Activated T-cell treated with anti-CD3 and anti-CD28 coated beads, Interleukin-2, amount 50 U/mL, for 1 hour (primary cell): ENCODE measurements at regions not wholly inside any gene's neighbourhood (a gene's known extent, or its start where the extent isn't known, plus 50 kb on each side); places are given as distances from the start of the nearest gene placed in this dataset.
"Not testable (repeated sequence)": the region's sequence is repeated elsewhere in the genome, so short reads cannot be mapped to it uniquely, and the experiment has no call there.

ENCODE experiments used
- DNase-seq: peaks from one replicate; pipeline ENCODE4 v3.0.0-alpha.2; 2020

DNA sequence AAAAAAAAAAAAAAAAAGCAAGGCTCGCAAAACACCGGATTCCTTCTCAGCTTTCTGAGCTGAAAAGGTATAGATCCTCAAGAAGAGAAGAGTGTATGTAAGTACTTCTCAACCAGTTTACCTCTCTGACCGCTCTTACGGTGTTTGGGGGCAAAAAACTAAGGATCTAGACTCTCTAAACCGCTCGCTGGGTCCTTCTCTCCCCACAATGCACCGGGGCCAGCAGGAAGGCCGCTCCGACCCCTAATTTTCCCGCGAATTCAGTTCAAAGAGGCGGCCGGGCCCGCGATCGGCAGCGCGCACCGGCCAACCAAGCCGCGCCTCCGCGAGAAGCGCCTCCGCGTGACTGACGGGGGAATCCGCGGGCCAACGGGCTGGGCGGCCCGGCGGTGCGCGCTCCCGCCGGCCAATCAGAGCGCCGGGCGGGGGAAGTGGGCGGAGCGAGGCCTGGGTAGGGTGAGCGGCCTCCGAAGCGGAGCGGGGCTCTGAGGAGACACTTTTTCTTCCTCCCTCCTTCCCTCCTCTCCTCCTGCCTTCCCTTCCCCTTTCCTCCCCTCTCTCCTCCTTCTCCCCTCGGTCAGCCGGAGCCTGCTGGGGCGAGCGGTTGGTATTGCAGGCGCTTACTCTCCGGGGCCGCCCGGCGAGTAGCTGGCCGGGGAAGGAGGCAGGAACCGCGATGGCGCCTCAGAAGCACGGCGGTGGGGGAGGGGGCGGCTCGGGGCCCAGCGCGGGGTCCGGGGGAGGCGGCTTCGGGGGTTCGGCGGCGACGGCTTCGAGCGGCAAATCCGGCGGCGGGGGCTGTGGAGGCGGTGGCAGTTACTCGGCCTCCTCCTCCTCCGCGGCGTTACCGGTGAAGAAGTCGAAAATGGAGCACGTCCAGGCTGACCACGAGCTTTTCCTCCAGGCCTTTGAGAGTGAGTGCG is 93.0 kb downstream of the CRLF3 start:
- DNase-seq, result peak; percentile 89

DNA sequence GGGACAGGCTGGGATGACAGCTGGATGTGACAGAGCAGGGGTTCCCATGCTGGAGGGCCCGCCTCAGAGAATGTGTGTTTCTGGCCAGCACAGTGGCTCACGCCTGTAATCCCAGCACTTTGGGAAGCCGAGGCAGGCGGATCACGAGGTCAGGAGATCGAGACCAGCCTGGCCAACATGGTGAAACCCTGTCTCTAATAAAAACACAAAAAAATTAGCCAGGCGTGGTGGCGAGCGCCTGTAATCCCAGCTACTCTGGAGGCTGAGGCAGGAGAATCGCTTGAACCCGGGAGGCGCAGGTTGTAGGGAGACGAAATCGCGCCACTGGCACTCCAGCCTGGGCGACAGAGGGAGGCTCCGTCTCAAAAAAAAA is 93.7 kb downstream of the CRLF3 start:
- DNase-seq, result not testable (repeated sequence)

- DNase-seq, result peak; percentile 17
Observed at GRCh38 chr17:30730171-30730836, 94.2 kb downstream of the CRLF3 start.

DNA sequence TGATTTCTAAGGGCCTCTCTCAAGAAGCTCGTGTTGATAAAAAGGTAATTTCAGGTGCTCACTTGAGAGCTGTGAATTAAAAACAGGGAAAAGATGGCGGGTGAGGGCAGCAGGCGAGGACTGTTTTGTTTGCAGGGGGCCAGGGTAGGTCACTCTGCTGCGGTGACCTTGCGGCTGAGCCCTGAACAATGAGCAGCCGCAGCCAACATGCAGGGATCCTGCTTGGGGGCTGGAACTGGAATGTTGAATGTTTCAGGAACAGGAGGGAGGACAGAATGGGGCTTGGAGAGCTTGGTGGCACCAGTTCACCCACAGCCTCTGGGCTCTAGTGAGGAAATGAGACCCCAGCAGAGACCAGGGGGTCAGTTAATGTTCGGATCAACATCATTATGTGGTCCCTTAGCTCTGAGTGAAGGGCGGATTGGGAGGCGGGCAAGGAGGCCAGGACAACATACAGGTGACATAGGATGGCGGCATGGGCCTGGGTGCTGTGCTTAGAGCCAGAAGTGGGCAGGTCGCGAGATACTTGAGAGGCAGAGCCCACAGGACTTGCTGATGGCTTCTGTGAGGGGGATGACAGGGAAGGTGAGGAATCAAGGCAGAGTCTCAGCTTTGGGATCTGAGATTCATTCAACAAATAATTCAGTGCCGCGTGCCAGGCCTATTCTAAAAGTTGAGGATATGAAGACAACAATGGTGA is 94.9 kb downstream of the CRLF3 start:
- peak; percentile 11 for DNase-seq

GRCh38 chr17:30727517-30727916 is 97.0 kb downstream of the CRLF3 start:
- peak; percentile 7 for DNase-seq

DNA sequence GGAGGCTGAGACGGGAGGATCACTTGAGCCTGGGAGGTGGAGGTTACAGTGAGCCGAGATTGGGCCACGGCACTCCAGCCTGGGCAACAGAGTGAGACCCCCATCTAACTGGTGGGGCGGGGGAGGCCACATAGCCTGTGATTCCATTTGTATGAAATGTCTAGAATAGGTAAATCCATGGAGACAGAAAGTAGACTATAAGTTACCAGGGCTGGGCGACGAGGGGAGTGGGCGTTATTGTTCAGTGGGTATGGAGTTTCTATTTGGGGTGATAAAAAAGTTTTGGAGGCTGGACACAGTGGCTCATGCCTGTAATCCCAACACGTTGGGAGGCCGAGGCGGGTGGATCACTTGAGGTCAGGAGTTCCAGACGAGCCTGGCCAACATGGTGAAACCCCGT is 97.8 kb downstream of the CRLF3 start:
- DNase-seq, result peak; percentile 4

DNA sequence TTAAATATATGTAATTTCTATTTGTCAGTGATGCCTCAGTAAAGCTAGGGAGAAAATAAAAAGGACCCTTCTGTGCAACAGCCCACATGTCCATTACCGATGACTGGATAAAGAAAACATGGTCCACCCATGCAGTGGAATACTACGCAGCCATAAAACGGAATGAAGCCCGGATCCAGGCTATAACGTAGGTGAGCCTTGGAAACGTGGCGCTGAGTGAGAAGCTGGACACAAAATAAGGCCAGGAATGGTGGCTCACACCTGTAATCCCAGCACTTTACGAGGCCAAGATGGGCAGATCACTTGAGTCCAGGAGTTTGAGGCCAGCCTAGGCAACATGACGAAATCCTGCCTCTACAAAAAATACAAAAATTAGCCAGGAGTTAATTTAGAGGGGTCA is 98.2 kb downstream of the CRLF3 start:
- DNase-seq, result not testable (repeated sequence)

GRCh38 chr17:30724034-30724650 is 100.3 kb downstream of the CRLF3 start:
- peak; percentile 15 for DNase-seq

GRCh38 chr17:30722114-30722780 is 102.2 kb downstream of the CRLF3 start:
- peak; percentile 5 for DNase-seq

DNA sequence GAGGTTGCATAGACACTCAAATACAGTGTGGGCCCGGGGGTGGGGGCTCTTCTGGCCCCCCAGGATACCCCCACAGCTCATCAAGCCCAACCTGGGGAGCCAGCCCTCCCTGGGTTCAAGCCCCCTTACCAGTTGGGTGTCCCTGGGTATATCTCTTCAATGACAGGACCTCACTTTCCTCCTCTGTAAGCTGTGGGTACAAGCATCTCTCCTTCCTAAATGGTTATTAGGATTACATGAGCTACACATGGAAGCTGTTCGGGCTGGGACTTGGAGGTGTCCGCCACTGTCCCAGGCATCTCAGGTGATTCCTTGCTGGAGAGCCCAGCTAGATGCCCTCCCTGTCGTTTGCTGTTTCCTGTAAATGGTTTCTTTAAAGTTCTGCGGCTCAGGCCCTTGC is 103.5 kb downstream of the CRLF3 start:
- not testable (repeated sequence) for DNase-seq

DNA sequence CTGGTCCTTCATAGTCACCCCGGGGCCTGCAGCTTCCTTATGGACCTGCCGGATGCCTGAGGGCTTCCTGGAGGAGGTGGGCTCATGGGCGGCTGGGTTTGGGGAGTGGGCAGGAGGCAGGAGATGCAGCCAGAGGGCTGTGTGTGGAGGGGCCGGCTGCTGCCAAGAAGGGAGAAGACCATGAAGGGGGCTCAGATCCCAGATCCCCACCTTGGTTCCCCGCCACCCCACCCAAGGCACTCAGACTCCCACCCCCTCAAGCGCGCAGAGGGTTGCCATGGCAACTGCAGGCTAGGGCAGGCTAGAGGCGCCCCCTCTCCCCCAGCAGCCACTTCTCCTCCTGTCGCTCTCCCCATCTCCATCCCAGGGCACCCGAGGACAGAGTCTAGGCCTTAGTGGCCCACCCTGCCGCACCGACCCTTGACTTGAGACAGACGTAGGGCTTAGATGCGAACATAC is 104.5 kb downstream of the CRLF3 start:
- DNase-seq, result peak; percentile 8

DNA sequence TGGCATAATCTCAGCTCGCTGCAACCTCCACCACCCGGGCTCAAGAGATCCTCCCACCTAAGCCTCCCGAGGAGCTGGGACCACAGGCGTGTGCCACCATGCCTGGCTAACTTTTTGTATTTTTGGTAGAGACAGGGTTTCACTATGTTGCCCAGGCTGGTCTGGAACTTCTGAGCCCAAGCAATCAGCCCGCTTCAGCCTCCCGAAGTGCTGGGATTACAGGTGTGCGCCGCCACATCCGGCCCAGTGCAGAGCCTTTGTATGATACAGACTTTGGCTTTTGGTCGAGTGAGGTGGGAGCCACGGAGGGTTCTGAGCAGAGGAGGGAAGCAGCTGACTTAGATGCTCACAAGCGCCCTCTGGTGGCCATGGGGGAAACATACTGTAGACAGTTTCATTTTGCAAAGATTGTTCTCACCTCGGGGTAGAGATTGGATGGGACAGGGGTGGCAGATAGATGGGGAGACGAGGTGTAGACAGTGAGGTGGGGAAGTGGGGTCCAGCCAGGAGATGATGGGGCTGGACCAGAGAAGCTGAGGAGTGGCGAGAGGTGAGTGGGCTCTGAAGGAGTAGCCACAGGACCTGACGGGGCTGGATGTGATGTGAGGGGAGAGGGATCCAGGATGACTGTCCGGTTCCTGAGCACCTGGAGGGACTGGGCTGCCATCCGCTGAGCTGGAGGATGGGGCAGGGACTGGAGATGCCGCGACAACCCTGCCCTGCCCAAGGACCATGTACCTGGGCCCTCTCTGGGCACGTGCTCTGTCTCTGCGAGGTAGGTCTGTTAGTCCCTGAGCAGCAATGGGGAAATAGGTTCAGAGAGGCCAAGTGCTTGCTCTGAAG is 105.1 kb downstream of the CRLF3 start:
- peak; percentile 78 for DNase-seq

- peak; percentile 11 for DNase-seq
Observed at GRCh38 chr17:30718691-30719090, 105.8 kb downstream of the CRLF3 start.

GRCh38 chr17:30718099-30718447 is 106.4 kb downstream of the CRLF3 start:
- peak; percentile 5 for DNase-seq

DNA sequence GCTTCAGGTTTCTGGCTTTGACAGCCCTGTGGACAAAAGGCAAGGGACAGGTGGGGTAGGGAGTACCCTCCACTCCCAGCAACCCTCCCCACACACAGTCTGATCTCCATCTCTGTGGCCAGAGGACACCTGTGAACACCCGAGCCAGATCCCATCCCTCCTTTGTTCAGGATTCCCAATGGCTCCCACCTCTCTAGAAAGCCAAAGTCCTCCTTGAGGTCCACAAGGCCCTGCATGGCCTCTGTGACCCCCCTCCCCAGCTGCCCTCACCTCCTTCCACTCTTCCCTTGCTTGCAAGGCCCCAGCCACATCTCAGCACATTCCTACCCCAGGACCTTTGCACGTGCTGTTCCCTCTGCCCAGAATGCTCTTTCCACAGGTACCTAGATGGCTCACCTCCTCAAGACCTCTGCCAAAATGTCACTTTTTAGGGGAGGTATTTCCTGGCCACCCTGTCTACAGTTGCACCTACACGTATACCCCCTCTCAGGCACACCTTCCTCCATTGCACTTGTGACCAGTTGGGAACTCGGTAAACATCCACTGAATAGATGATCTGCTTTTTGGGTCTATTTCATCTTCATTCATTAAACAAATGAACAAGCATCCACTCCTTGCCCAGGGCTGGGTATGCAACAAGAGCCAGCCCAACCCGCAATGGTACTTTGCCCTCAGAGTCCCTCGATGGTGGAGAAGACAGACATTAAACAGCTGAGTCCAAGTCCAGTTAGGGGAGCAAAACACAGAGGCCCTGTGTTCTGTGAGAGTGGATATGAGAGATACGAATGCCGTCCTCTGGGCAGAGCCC is 107.0 kb downstream of the CRLF3 start:
- no peak for DNase-seq

- no peak for DNase-seq
Observed at GRCh38 chr17:30716461-30717290, 107.8 kb downstream of the CRLF3 start.

- peak; percentile 55 for DNase-seq
Observed at GRCh38 chr17:30714825-30715622, 109.5 kb downstream of the CRLF3 start.

DNA sequence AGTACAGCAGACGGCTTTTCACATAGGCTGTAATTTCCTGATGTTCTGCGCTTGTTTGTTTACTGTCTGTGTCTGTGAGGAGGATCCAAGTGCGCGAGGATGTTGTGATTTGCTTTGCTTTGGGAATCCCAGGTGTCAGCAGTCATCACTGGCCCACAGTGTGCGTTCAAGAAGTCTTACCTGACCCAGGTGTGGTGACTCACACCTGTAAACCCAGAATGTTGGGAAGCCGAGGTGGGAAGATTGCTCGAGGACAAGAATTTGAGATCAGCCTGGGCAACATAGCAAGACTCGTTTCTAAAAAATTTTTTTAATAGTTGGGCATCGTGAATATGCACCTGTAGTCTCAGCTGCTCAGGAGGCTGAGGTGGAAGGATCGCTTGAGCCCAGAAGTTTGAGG is 110.7 kb downstream of the CRLF3 start:
- not testable (repeated sequence) for DNase-seq

GRCh38 chr17:30712859-30713258 is 111.6 kb downstream of the CRLF3 start:
- not testable (repeated sequence) for DNase-seq
